GM21390 (cell line): ENCODE measurements at regions not wholly inside any gene's neighbourhood (a gene's known extent, or its start where the extent isn't known, plus 50 kb on each side); places are given as distances from the start of the nearest gene placed in this dataset.

Experiments used
- ATAC-seq: cut with Tn5 transposase; IDR thresholded peaks from one replicate; pipeline ENCODE4 v1.9.1; 2021; ENCODE audit not compliant: unreplicated experiment

GRCh38 chr17:79478841-79479240 is 132.0 kb downstream of the RBFOX3 start:
- no peak for ATAC-seq

DNA sequence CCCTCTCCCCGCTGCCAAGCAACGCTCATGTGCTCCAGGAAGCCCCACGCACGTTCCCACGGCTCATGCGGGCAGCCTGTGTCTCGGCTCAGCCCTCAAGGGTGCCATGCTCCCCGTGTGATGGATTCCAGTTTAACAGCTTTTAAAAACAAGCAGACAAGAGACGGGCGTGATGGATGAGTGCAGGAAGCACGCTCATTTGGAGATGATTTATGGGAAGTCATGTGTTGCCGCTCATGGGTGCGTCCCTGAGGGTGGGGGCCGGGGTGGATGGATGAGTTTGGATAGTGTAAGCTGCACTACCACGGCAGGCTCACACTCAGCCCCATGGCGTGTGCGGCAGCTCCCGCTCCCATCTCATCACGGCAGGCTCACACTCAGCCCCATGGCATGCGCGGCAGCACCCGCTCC is 132.8 kb downstream of the RBFOX3 start:
- no peak for ATAC-seq

- no peak for ATAC-seq
Measured at GRCh38 chr17:79476074-79476652, 134.7 kb downstream of the RBFOX3 start.

DNA sequence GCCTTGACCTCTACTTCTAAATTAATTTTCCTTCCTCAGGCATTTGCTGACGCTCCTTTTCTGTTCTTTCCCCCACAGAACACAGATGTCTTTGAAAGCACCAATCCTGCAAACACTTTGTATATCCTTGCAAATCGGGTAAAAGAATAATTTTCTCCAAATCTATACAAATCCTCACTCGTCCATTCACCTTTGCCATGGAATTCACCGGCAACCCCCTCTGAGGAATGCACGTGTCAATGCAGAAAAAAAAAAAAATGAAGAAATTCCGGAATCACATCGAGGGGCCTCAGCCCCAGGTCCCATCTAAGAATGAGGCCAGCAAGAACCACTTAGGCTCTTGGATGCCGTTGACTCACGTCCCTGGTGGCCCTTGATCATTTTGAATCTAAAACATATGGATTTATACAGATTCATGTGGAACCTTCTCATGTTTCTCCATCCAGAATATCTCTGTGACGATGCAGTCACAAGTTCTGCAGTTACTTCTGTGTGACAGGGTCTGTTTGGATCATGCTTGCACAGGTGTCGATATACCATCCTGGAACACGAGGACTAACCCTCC is 136.9 kb downstream of the RBFOX3 start:
- no peak for ATAC-seq

DNA sequence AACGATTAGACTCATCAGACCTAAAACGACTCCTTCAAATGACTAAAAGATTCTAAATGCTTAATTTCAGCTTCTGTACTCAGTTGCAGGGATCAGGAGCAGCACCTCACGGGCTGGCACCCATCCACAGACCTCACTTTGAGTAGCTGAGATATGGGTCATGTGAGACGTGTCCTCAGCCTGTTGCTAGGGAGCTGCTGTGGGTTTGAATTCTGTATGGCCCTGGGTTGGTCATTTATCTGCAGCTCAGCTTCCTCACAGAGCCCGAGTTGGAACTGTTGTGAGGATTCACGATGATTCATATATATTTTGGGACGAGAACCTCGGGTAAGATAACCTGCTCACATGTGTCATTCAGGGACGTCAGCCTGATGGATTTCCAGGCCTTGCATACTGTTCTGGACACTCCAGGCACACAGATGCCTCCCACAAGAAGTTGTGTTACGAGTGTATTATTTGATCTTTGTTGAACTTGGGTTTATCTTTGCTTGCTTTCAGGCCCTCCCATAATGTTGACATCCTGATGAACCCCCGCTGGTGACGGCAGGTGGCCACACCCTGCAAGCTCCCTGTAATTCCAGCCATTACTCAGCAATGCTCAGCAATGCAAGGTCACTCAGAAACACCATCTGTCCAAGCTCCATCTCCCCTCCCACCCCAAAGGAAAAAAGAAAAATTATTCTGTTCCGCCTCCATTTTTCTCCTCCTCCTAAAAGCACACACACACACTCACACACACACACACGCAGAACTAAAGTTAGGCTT is 137.6 kb downstream of the RBFOX3 start:
- ATAC-seq, result no peak

GRCh38 chr17:79470754-79471153 is 140.1 kb downstream of the RBFOX3 start:
- ATAC-seq, result no peak

- no peak for ATAC-seq
Measured at GRCh38 chr17:79469646-79470045, 141.2 kb downstream of the RBFOX3 start.

GRCh38 chr17:79468183-79468944 is 142.5 kb downstream of the RBFOX3 start:
- ATAC-seq, result no peak

GRCh38 chr17:79466562-79467350 is 144.1 kb downstream of the RBFOX3 start:
- ATAC-seq, result no peak

DNA sequence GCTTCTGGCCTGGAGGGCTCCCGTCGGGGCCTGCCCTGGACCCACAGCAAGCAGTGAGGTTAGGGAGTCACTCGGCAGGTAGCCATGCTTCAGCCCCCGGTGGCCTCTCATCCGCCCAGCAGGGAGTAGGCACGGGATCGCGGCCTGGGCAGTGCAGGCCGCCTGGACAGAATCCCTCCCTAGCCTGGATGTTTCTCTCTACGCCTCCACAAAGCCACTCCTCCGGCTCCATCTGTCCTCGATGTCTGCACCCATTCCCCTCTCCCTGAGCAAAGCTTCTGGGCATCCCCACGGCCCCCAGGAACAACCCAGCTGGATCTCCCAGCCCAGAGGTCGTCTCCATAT is 145.2 kb downstream of the RBFOX3 start:
- no peak for ATAC-seq

- no peak for ATAC-seq
Measured at GRCh38 chr17:79465011-79465680, 145.7 kb downstream of the RBFOX3 start.

GRCh38 chr17:79464318-79465010 is 146.4 kb downstream of the RBFOX3 start:
- ATAC-seq, result no peak

GRCh38 chr17:79463421-79464317 is 147.2 kb downstream of the RBFOX3 start:
- ATAC-seq, result no peak

DNA sequence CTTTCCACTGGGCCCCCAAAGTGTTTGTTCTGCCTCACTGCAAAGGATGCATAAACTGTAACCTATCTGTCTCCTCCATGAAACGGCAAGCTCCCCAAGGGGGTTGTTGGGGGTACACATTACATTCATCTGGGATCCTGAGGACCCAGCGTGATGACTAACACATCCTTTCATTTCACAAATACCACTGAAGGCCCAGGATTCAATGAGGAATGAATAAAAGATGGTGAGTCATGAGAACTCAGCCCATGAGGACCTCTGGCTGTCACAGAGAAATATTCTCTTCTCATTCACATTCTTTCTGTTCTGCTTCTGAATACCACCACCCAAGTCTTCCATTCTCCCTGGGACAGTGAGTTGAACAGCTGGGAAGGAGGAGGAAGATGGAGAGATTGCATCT is 149.8 kb downstream of the RBFOX3 start:
- no peak for ATAC-seq

DNA sequence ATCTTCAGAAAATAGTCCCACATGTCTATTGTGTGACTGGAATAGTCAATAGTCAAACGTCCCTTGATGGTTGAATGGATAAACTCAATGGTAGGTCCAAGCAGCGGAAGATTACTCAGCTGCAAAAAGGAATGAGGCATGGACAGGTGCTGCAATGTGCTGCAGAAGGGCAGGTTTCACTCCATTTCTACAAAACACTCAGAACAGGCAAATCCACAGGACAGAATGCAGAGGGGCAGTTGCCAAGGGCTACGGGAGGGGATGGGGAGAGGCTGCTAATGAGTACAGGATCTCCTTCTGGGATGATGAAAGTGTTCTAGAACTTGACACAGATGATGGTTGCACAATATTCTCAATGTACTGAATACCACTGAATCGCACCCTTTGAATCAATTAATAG is 151.0 kb downstream of the RBFOX3 start:
- no peak for ATAC-seq

DNA sequence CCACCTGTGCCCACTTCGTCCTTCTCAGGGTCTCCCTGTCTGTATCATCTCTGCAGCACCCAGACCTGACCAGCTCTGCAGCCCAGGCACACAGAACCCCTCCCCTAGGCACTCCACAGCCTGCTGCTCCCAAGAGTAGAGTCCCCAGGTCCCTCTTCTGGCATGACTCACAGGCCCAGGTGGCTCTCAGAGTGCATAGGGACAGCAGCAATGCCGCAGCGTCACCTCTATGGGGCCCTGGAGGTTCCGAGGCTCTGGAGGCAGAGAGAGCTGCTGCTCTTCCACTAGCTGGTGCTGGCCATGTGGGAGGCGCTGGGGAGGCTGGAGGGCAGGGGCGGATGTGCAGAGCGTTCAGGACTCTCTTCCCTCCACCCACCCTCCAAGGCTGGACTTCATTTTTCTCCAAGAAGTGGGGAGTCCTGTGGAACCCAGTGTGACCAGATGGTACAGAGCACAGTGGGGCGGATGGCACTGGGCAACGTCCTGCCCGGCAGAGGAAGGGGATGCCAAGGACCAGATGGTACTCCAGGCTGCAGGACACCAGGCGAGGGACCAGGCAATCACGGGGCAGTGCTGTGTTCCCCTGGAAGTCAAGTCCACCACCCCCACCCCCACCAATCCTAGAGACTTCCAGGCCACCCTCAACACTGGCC is 151.7 kb downstream of the RBFOX3 start:
- ATAC-seq, result no peak

GRCh38 chr17:79458356-79458755 is 152.5 kb downstream of the RBFOX3 start:
- no peak for ATAC-seq

DNA sequence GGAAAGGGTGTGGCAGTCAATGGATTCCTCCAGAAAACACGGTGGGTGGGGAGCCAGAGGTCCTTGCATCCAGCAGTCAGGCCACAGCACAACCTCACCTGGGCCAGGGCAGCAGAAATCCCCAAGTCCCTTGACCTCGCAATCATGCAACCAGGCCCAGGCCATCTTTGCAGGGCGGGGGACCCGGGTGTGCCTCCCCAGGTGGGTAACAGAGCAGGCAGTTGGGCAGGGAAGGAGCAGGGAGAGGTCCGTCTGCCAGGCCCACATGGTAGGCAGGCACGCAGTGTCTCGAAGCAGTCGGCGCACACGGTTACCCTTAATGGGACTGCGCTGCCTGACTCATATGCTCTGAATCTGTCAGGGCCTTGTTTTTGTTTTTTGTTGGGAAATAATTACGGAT is 153.0 kb downstream of the RBFOX3 start:
- ATAC-seq, result no peak
